Stomach smooth muscle (tissue), 2 donors: ENCODE measurements at regions not wholly inside any gene's neighbourhood (a gene's known extent, or its start where the extent isn't known, plus 50 kb on each side); places are given as distances from the start of the nearest gene placed in this dataset.

Source experiments
- H3K27ac ChIP-seq: one replicate; pipeline ENCODE4 v1.7.0; 2013; ENCODE audit warnings: mild to moderate bottlenecking, low read length, inconsistent platforms
- H3K27me3 ChIP-seq, 2 donors: one replicate each; pipeline ENCODE4 v1.7.0; 2013; ENCODE audit warnings: low read length in 2 of 2; ENCODE audit not compliant: insufficient read depth in 2 of 2, control insufficient read depth in 1 of 2
- H3K36me3 ChIP-seq, 2 donors: one replicate each; pipeline ENCODE4 v1.7.0; 2013; ENCODE audit warnings: low read length in 2 of 2; ENCODE audit not compliant: control insufficient read depth in 2 of 2, insufficient read depth in 2 of 2
- H3K4me1 ChIP-seq: one replicate; pipeline ENCODE4 v1.7.0; 2013; ENCODE audit warnings: low read length; ENCODE audit not compliant: control insufficient read depth, insufficient read depth
- H3K4me3 ChIP-seq, 2 donors: one replicate each; pipeline ENCODE4 v1.7.0; 2013; ENCODE audit warnings: low read length in 2 of 2
- H3K9ac ChIP-seq, 2 donors: one replicate each; pipeline ENCODE4 v1.7.0; 2013; ENCODE audit warnings: low read length in 2 of 2, mild to moderate bottlenecking in 1 of 2
- H3K9me3 ChIP-seq, 2 donors: one replicate each; pipeline ENCODE4 v1.7.0; 2013; ENCODE audit warnings: low read length in 2 of 2; ENCODE audit not compliant: control insufficient read depth in 2 of 2
- donor health status: healthy.
- donor health status: Pancreatic carcinoma.

DNA sequence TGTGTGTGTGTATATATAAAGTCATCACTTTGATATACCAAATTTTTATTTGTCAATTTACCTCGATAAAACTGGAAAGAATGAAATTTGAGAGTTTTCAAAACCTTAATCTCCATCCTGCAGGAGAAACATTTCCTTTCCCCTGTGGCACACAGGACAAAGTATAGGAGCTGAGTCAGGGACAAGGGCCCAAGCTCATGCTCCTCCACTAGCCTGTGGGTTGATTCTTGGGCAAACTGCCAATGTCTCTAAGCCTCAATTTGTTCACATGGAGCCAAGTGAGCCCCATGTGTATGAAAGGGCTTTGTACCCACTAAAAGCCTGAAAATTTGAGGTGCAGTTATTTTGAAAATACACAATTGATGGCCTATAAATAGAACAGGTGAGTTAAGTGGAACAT, 60.3 kb upstream of the IL6 start:
- peaks cover 2% of the 10 kb centered on the region for H3K4me1 ChIP-seq
- H3K27me3 ChIP-seq = no peaks in the 10 kb centered on the region
- H3K36me3 ChIP-seq = no peaks in the 10 kb centered on the region
- no peak overlapping the region for H3K9ac ChIP-seq
- H3K27ac ChIP-seq = no peak overlapping the region
- H3K4me3 ChIP-seq = no peak overlapping the region
- no peaks in the 10 kb centered on the region for H3K9me3 ChIP-seq

- H3K4me1 ChIP-seq = no peaks in the 10 kb centered on the region
- no peaks in the 10 kb centered on the region for H3K36me3 ChIP-seq
- H3K4me3 ChIP-seq = no peak overlapping the region
- no peak overlapping the region for H3K9ac ChIP-seq
- no peak overlapping the region for H3K27ac ChIP-seq
- H3K9me3 ChIP-seq = no peaks in the 10 kb centered on the region
- no peaks in the 10 kb centered on the region for H3K27me3 ChIP-seq
Measured at GRCh38 chr7:22665923-22666322, 61.1 kb upstream of the IL6 start.

- H3K4me3 ChIP-seq = no peak overlapping the region
- H3K27ac ChIP-seq = no peak overlapping the region
- H3K9me3 ChIP-seq = no peaks in the 10 kb centered on the region
Measured at GRCh38 chr7:22664988-22665798, 61.8 kb upstream of the IL6 start.

GRCh38 chr7:22663721-22664120, 63.3 kb upstream of the IL6 start:
- H3K36me3 ChIP-seq = no peaks in the 10 kb centered on the region
- peaks cover 0 to 2% of the 10 kb centered on the region in 2 donors for H3K9me3 ChIP-seq
- H3K4me1 ChIP-seq = no peaks in the 10 kb centered on the region
- no peaks in the 10 kb centered on the region for H3K27me3 ChIP-seq
- H3K4me3 ChIP-seq = no peak overlapping the region
- no peak overlapping the region for H3K27ac ChIP-seq
- no peak overlapping the region for H3K9ac ChIP-seq

More at GRCh38 chr7:22664988-22665798, 61.8 kb upstream of the IL6 start:
- H3K36me3 ChIP-seq = no peaks in the 10 kb centered on the region
- no peak overlapping the region for H3K9ac ChIP-seq
- no peaks in the 10 kb centered on the region for H3K27me3 ChIP-seq
- H3K4me1 ChIP-seq = no peaks in the 10 kb centered on the region

DNA sequence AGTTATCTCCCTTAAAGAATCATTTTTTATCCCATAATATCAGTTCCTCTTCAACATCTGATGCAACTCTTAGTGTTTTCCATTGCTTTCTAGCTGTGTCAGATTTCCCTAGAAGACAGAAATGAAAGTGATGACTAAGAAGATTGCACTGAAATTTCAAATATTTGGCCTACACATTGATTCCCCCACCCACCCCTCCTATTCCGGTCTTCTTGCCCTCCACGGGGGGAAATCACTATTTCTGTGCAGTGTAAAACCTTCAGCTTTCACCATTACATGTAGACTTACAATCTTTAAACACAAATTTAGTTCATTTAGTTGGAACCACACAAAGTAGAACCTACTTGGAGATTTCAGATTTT, 63.7 kb upstream of the IL6 start:
- Histone ChIP-seq H3K27me3 (no peaks in the 10 kb centered on the region), H3K27ac (no peak overlapping the region), H3K9ac (no peak overlapping the region), H3K4me1 (no peaks in the 10 kb centered on the region), H3K36me3 (no peaks in the 10 kb centered on the region), H3K9me3 (peaks cover 0 to 2% of the 10 kb centered on the region in 2 donors), H3K4me3 (no peak overlapping the region)

DNA sequence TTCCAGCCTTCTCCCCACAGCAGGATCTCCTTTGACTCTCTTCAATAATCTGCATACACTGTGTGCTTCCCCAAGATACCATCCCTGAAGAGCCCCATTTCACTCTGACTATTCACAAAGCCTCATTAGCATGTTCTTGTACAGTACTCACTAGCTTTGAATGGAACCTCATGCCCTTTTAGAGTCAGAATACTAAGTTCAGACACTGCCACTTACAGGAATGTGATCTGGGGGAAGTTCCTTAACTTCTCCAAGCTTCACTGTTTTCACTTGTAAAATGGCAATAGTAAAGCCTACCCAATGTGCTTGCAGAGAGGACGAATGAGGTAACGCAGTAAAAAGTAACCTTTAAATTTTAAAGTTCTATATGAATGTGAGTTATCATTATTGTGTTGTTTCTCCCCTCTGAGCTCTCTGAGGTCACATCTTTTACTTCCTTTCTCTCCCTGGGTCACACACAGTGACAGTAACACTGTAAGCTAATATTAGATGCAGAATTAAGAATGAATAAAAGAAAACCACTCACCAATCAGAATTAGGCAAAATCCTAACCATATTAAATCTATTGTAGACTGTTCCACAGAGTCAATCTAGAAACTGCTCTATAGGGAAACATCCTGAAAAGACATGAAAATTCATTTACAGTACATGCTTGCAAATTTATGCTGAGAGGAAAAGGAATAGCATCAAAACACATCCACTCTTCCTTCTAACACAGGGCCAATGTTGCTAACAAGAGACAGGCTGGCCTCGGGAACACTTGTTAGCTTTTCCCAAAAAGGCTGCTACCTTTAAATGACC, 64.2 kb upstream of the IL6 start:
- no peaks in the 10 kb centered on the region for H3K36me3 ChIP-seq
- H3K27me3 ChIP-seq = peaks cover 0 to 2% of the 10 kb centered on the region in 2 donors
- no peak overlapping the region for H3K9ac ChIP-seq

DNA sequence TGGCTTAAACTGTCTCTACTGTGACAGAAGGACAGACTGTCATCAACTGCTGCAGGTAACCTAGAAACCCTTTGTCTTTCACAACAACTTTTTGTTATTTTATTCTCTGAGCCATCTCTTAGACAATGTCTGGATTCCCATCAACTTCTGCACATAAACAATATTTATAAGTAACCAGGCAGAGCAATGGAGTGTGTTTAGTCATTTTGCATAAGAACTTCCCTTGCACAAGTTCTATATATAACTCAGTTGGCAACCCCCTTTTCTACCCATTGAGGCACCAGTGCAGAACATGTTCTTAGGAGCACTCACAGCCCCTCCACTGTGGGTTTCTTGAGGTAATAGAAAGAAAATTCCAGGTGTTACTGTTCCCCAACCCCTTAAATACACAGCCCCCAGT, 65.0 kb upstream of the IL6 start:
- H3K36me3 ChIP-seq = no peaks in the 10 kb centered on the region
- peaks cover 0 to 2% of the 10 kb centered on the region in 2 donors for H3K27me3 ChIP-seq
- no peak overlapping the region for H3K27ac ChIP-seq
- no peak overlapping the region for H3K4me3 ChIP-seq
- peaks cover 0 to 5% of the 10 kb centered on the region in 2 donors for H3K9me3 ChIP-seq
- no peaks in the 10 kb centered on the region for H3K4me1 ChIP-seq
- H3K9ac ChIP-seq = no peak overlapping the region

More for the DNA sequence above, 64.2 kb upstream of the IL6 start:
- Histone ChIP-seq H3K4me3 (no peak overlapping the region), H3K4me1 (no peaks in the 10 kb centered on the region), H3K27ac (no peak overlapping the region), H3K9me3 (peaks cover 0 to 5% of the 10 kb centered on the region in 2 donors)

DNA sequence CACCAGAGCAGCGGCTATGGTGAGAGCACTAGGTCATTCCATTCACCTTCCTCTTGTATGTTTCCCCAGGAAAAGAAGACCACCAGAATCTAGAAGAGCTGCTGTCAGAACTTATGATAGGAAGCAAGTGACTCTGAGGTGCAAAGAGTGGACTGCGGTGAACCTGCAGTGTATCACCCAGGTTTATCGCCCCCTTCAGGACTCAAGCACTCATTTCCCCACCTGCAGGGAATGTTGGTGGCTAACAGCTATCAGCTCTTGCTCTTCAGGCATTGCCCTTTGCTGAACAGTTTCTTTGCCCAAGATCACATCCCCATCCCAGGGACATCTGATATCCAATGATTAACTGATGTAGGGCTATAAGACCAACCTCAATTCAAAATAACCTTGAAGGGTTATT, 66.3 kb upstream of the IL6 start:
- H3K27ac ChIP-seq = no peak overlapping the region
- H3K4me3 ChIP-seq = no peak overlapping the region
- no peak overlapping the region for H3K9ac ChIP-seq
- no peaks in the 10 kb centered on the region for H3K4me1 ChIP-seq
- H3K27me3 ChIP-seq = peaks cover 0 to 2% of the 10 kb centered on the region in 2 donors
- peaks cover 0 to 5% of the 10 kb centered on the region in 2 donors for H3K9me3 ChIP-seq
- no peaks in the 10 kb centered on the region for H3K36me3 ChIP-seq

DNA sequence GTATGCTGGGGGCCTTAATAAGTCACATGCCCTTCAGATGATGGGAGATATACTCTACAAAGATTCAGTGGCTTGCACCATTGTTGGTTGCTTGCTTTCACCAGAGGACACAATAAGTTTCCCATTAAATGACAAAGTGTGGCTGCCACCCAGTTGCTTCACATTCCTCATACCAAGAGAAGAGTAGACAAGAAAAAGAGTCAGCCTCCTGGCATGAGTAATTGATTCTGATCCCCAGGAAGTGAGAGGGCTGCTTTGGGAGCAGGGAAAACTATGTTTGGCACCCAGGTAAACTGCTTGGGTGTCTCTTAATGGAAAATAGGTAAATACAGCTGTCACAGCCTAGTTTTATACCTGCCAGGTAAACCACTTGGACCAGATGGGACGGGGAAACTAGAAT, 66.7 kb upstream of the IL6 start:
- peaks cover 0 to 2% of the 10 kb centered on the region in 2 donors for H3K27me3 ChIP-seq
- no peaks in the 10 kb centered on the region for H3K4me1 ChIP-seq
- no peak overlapping the region for H3K4me3 ChIP-seq
- peaks cover 0 to 5% of the 10 kb centered on the region in 2 donors for H3K9me3 ChIP-seq
- no peak overlapping the region for H3K27ac ChIP-seq
- H3K36me3 ChIP-seq = no peaks in the 10 kb centered on the region
- no peak overlapping the region for H3K9ac ChIP-seq

GRCh38 chr7:22659741-22660140, 67.3 kb upstream of the IL6 start:
- Histone ChIP-seq H3K27ac (no peak overlapping the region), H3K9ac (no peak overlapping the region), H3K4me1 (no peaks in the 10 kb centered on the region), H3K27me3 (peaks cover 0 to 2% of the 10 kb centered on the region in 2 donors), H3K9me3 (peaks cover 0 to 5% of the 10 kb centered on the region in 2 donors), H3K4me3 (no peak overlapping the region), H3K36me3 (no peaks in the 10 kb centered on the region)

DNA sequence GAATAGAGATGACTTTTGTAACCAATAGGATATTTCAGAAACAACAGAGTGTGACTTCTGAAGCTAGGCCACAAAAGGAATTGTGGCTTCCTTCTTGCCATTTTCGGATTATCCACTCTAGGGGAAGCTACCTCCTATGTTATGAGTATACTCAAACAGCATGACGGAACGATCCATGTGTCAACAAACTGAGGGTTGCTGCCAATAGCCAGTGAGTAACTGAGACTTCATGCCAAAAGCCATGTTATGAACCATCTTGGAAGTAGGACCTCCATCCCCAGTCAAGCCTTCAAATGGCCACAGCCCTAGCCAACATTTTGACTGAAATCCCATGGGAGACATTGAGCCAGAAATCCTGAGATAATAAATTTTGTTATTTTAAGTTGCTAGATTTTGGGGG, 69.0 kb upstream of the IL6 start:
- Histone ChIP-seq H3K27ac (no peak overlapping the region), H3K4me1 (no peaks in the 10 kb centered on the region), H3K9ac (no peak overlapping the region), H3K4me3 (no peak overlapping the region), H3K36me3 (no peaks in the 10 kb centered on the region), H3K27me3 (peaks cover 0 to 2% of the 10 kb centered on the region in 2 donors), H3K9me3 (peaks cover 0 to 5% of the 10 kb centered on the region in 2 donors)
